Choroid plexus epithelial cell (primary cell): ENCODE measurements at regions not wholly inside any gene's neighbourhood (a gene's known extent, or its start where the extent isn't known, plus 50 kb on each side); places are given as distances from the start of the nearest gene placed in this dataset.

ENCODE experiments used
- DNase-seq: peaks from one replicate; pipeline ENCODE4 v3.0.0-alpha.2; 2010; ENCODE audit warnings: low read depth
- H3K4me3 ChIP-seq: 2 replicates; pipeline ENCODE4 v1.5.1; 2011; ENCODE audit warnings: low read depth, mild to moderate bottlenecking, control low read depth, low read length, moderate library complexity
- CTCF ChIP-seq: conservative IDR thresholded peaks from 2 replicates; pipeline ENCODE4 v1.5.1; 2011; ENCODE audit warnings: low read depth, mild to moderate bottlenecking, control low read depth, inconsistent platforms, low read length, moderate library complexity

GRCh38 chr2:48254839-48255238 lies 59.6 kb upstream of the FOXN2 start:
- H3K4me3 ChIP-seq: no peak overlapping the region
- no peak for DNase-seq
- no peak for TF ChIP-seq CTCF

DNA sequence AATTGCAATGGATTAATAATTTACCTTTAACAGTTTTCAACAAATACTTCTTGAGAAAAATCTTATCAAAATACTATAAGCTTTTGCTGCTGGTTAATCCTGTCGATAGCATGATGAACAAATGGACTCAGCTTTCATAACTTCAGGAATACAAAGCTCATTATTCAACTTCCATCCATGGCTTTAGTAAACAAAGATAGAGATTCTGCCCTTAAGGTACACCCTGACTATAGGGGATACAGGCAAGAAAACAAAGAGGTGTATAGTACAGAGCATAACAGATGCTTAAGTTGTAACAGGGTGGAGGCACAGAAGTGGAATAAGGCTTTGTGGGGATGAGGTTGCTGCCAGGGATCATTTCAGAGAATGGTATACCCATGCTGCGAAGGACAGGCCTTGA lies 57.0 kb upstream of the FOXN2 start:
- DNase-seq: no peak
- no peak overlapping the region for H3K4me3 ChIP-seq
- no peak for TF ChIP-seq CTCF

DNA sequence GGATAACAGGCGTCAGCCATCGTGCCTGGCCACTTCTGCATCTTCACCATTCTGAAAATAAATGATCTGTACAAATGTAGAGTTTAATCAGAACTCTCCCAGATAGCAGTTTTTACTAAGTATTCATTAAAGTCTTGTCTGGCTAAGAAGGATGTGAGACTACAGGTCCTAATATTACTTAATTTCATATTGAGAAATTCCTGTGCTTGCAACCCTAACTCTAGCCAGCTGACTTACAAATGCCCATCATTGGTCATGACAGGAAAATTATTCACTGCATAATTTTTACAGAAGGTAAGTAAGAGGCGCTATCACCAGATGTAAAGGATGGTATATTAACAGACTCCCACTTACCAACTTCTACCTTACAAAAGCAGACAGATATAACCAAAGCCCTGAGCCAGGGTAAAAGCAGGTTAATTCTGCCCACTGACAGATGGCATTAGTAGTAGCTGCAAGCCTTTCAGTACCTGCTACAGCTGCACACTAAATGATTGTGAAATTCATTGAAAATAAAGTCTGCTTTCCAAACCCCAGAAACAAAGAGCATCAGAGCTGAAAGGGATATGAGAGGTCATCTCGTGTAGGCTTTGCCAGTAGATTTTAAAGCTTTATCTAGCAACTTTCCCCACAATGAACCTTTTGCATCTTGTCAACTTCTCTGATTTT lies 55.9 kb upstream of the FOXN2 start:
- DNase-seq: no peak
- TF ChIP-seq CTCF: no peak
- H3K4me3 ChIP-seq: no peak overlapping the region

- DNase-seq: no peak
- TF ChIP-seq CTCF: no peak
- no peak overlapping the region for H3K4me3 ChIP-seq
These were observed 54.7 kb upstream of the FOXN2 start for GRCh38 chr2:48259811-48260210.

- TF ChIP-seq CTCF: no peak
- DNase-seq: no peak
- H3K4me3 ChIP-seq: no peak overlapping the region
These were observed 49.9 kb upstream of the FOXN2 start for GRCh38 chr2:48264627-48265026.
